GM23338 (cell line): ENCODE measurements at regions not wholly inside any gene's neighbourhood (a gene's known extent, or its start where the extent isn't known, plus 50 kb on each side); places are given as distances from the start of the nearest gene placed in this dataset.

Experiments
- ATAC-seq: fragments of 200-7000 bp; cut with Tn5 transposase; 3 replicates; pipeline ENCODE4 v1.9.1; 2020
- DNase-seq: peaks from one replicate; pipeline ENCODE4 v3.0.0-alpha.2; 2015; ENCODE audit warnings: low spot score
- H2AFZ ChIP-seq: fragments of 200-600 bp; sonication (generic); 2 replicates; pipeline ENCODE4 v1.8.0; 2016; ENCODE audit warnings: antibody characterized with exemption, mild to moderate bottlenecking, moderate library complexity
- H3F3A ChIP-seq: fragments of 200-600 bp; sonication (generic); replicated peaks from 2 replicates; pipeline ENCODE4 v1.8.0; 2017; ENCODE audit warnings: antibody characterized with exemption, mixed run types, low read depth
- H3K27ac ChIP-seq: fragments of 200-600 bp; sonication (generic); 2 replicates; pipeline ENCODE4 v1.6.1; 2016; ENCODE audit warnings: low read depth
- H3K27me3 ChIP-seq: fragments of 200-600 bp; sonication (generic); 2 replicates; pipeline ENCODE4 v1.8.0; 2016; ENCODE audit warnings: mild to moderate bottlenecking, mixed run types, moderate library complexity; ENCODE audit not compliant: insufficient read depth
- H3K36me3 ChIP-seq: fragments of 200-600 bp; sonication (generic); 2 replicates; pipeline ENCODE4 v1.8.0; 2016; ENCODE audit warnings: mild to moderate bottlenecking; ENCODE audit not compliant: insufficient read depth
- H3K4me1 ChIP-seq: fragments of 200-600 bp; sonication (generic); 2 replicates; pipeline ENCODE4 v1.8.0; 2016; ENCODE audit warnings: mild to moderate bottlenecking, moderate library complexity; ENCODE audit not compliant: insufficient read depth
- H3K4me2 ChIP-seq: fragments of 200-600 bp; sonication (generic); 2 replicates; pipeline ENCODE4 v1.7.1; 2017; ENCODE audit warnings: mixed run types
- H3K4me3 ChIP-seq: fragments of 200-600 bp; sonication (generic); 2 replicates; pipeline ENCODE4 v1.6.1; 2016; ENCODE audit warnings: mixed run types
- H3K79me2 ChIP-seq: fragments of 200-600 bp; sonication (generic); replicated peaks from 2 replicates; pipeline ENCODE4 v1.8.0; 2017; ENCODE audit warnings: mild to moderate bottlenecking; ENCODE audit not compliant: insufficient read depth
- H3K9me2 ChIP-seq: fragments of 200-600 bp; sonication (generic); 2 replicates; pipeline ENCODE4 v1.8.0; 2017; ENCODE audit not compliant: insufficient read depth
- H4K20me1 ChIP-seq: fragments of 200-600 bp; sonication (generic); replicated peaks from 2 replicates; pipeline ENCODE4 v1.8.0; 2017; ENCODE audit warnings: mild to moderate bottlenecking; ENCODE audit not compliant: insufficient read depth
- H3K27ac Mint-ChIP-seq: 2 replicates; pipeline ENCODE4 v1.8.0; 2020; ENCODE audit warnings: inconsistent platforms, mild to moderate bottlenecking, moderate library complexity, mixed read lengths
- H3K27me3 Mint-ChIP-seq: 3 replicates; pipeline ENCODE4 v1.8.0; 2022; ENCODE audit warnings: low read depth, mild to moderate bottlenecking, moderate library complexity, mixed read lengths, inconsistent platforms; ENCODE audit not compliant: insufficient read depth, poor library complexity
- H3K36me3 Mint-ChIP-seq: 3 replicates; pipeline ENCODE4 v1.8.0; 2021; ENCODE audit warnings: low read depth, mild to moderate bottlenecking, inconsistent platforms, moderate library complexity, mixed read lengths
- H3K4me1 Mint-ChIP-seq: 3 replicates; pipeline ENCODE4 v1.8.0; 2020; ENCODE audit warnings: mild to moderate bottlenecking, inconsistent platforms, mixed read lengths
- H3K4me3 Mint-ChIP-seq: 3 replicates; pipeline ENCODE4 v1.8.0; 2021; ENCODE audit warnings: moderate library complexity, mild to moderate bottlenecking, inconsistent platforms, mixed read lengths
- H3K9me3 Mint-ChIP-seq: 3 replicates; pipeline ENCODE4 v1.8.0; 2020; ENCODE audit warnings: moderate library complexity, mild to moderate bottlenecking, inconsistent platforms, mixed read lengths
- CREB1 ChIP-seq: fragments of 250-450 bp; sonication (Bioruptor Pico); IDR thresholded peaks from 2 replicates; pipeline ENCODE4 v1.5.0; 2020; ENCODE audit warnings: low read depth, mild to moderate bottlenecking, moderate library complexity
- EZH2 ChIP-seq: fragments of 200-600 bp; sonication (generic); IDR thresholded peaks from one replicate; pipeline ENCODE4 v1.8.0; 2017; ENCODE audit warnings: antibody characterized with exemption, mild to moderate bottlenecking, low read depth; ENCODE audit not compliant: unreplicated experiment
- EZH2phosphoT487 ChIP-seq: fragments of 200-600 bp; sonication (generic); IDR thresholded peaks from one replicate; pipeline ENCODE4 v1.8.1; 2018; ENCODE audit warnings: antibody characterized with exemption; ENCODE audit not compliant: unreplicated experiment
- JUNB ChIP-seq: IDR thresholded peaks from one replicate; pipeline ENCODE4 v1.6.1; 2016; ENCODE audit warnings: antibody characterized with exemption; ENCODE audit not compliant: unreplicated experiment
- NANOG ChIP-seq: IDR thresholded peaks from 2 replicates; pipeline ENCODE4 v1.6.1; 2016; ENCODE audit warnings: antibody characterized with exemption, borderline replicate concordance
- POLR2AphosphoS5 ChIP-seq: IDR thresholded peaks from 2 replicates; pipeline ENCODE4 v1.6.1; 2016; ENCODE audit warnings: antibody characterized with exemption, low read depth
- STAT1 ChIP-seq: IDR thresholded peaks from one replicate; pipeline ENCODE4 v1.6.1; 2016; ENCODE audit warnings: antibody characterized with exemption; ENCODE audit not compliant: unreplicated experiment
- ZNF114 ChIP-seq: fragments of 250-450 bp; sonication (Bioruptor Pico); IDR thresholded peaks from 2 replicates; pipeline ENCODE4 v1.5.0; 2020; ENCODE audit warnings: mild to moderate bottlenecking, moderate library complexity
- ZNF331 ChIP-seq: fragments of 250-450 bp; sonication (Bioruptor Pico); IDR thresholded peaks from 2 replicates; pipeline ENCODE4 v1.5.0; 2020; ENCODE audit warnings: low read depth, mild to moderate bottlenecking, moderate library complexity
- TF ChIP-seq, protein P1 (sequence below), 2 experiments: fragments of 200-600 bp in 1 of 2; sonication (generic) in 1 of 2; conservative IDR thresholded peaks; 2 replicates each; pipeline versions ENCODE4 v1.5.1 to v1.6.1; 2016 to 2017; ENCODE audit warnings: antibody characterized with exemption in 2 of 2, low read depth in 2 of 2, mild to moderate bottlenecking in 2 of 2, moderate library complexity in 1 of 2
- TF ChIP-seq, protein P2 (sequence below): fragments of 250-450 bp; sonication (Bioruptor Pico); IDR thresholded peaks from 2 replicates; pipeline ENCODE4 v1.5.0; 2020; ENCODE audit warnings: mild to moderate bottlenecking, moderate library complexity

DNA sequence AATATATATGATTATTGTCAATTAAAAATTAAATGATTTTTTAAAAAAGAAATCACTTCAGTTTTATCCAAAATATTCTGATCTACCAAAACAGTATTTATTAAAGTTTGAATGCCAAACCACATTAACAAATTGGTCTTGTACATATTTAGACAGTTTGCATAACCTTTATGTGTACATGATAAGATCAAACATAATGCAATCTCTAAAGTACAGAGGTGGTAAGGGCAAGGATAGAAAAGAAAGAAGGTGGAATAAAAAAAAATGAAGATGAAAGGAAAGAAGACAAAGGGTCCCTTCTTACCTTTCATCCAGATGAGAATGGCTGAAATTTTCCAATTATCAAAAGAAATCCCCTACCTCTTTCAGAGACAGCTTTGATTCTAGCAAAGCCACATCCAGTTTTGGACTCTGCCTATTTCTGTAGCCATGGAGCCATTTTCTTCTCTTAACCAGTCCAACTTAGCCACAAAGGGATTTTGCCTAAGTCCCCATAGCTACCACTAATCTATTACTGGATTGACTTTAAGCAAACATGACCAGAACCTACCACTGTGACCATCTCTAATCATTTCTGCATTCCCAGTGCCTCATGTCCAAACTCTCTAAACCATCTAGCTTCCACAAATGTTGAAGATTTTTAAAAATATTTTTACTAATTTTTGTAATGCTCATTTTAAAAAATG, 133.3 kb upstream of the TRPM3 start (continued):
- no peak for TF ChIP-seq STAT1

GRCh38 chr9:71253011-71253410, 131.6 kb upstream of the TRPM3 start:
- Histone ChIP-seq H3K79me2 (no peaks in the 10 kb centered on the region), H3K36me3 (no peaks in the 10 kb centered on the region), H2AFZ (no peak overlapping the region), H4K20me1 (no peaks in the 10 kb centered on the region), H3F3A (no peaks in the 10 kb centered on the region), H3K4me2 (no peak overlapping the region), H3K27ac (no peak overlapping the region), H3K4me3 (no peak overlapping the region), H3K4me1 (peaks cover 16% of the 10 kb centered on the region), H3K27me3 (no peaks in the 10 kb centered on the region), H3K9me2 (no peaks in the 10 kb centered on the region)
- H3K27ac Mint-ChIP-seq, result no peak overlapping the region
- ATAC-seq (no peak), DNase-seq (no peak)
- H3K4me1 Mint-ChIP-seq, result peaks cover 15% of the 10 kb centered on the region
- H3K36me3 Mint-ChIP-seq, result no peaks in the 10 kb centered on the region
- no peaks in the 10 kb centered on the region for H3K27me3 Mint-ChIP-seq
- H3K9me3 Mint-ChIP-seq, result no peaks in the 10 kb centered on the region
- TF ChIP-seq EZH2 (no peak), JUNB (no peak), CREB1 (CRISPR knock-in tag) (no peak), NANOG (no peak)
- H3K4me3 Mint-ChIP-seq, result no peak overlapping the region

DNA sequence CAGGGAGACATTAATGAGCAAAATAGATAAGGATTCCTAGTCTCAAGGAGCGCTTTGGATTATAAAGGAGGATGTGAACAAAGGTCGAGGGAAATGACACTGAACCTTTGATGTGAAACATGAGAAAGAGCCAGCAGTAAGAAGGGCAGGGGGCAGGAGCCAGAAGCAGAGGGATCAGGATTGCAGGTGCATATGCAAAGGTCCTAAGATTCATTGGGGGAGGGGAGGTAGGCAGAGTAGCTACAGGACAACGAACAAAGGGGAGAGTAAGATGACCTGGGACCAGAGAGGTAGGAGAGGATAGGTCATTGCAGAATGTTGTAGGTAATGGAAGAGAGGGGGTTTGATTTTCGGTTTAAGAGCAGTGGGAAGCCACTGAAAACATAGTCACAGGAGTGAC, 129.2 kb upstream of the TRPM3 start:
- Histone ChIP-seq H3K4me2 (peak overlapping the region; percentile 36), H3K27ac (no peak overlapping the region; the same call in 1 of the 2 replicates), H3K36me3 (no peaks in the 10 kb centered on the region), H3K79me2 (no peaks in the 10 kb centered on the region), H3K4me3 (0 out of 2 replicates have a peak overlapping the region, but pooled peaks have one; percentile 3), H2AFZ (no peak overlapping the region), H3K27me3 (no peaks in the 10 kb centered on the region), H3K9me2 (no peaks in the 10 kb centered on the region), H4K20me1 (no peaks in the 10 kb centered on the region), H3F3A (no peaks in the 10 kb centered on the region), H3K4me1 (peaks cover 27% of the 10 kb centered on the region)
- peak; percentile 99 for ATAC-seq
- Mint-ChIP-seq H3K27ac (peak overlapping the region; percentile 87), H3K9me3 (no peaks in the 10 kb centered on the region), H3K27me3 (peaks cover 2% of the 10 kb centered on the region), H3K4me1 (peaks cover 27% of the 10 kb centered on the region), H3K4me3 (peak overlapping the region; percentile 27; the same call in 1 of the 3 replicates), H3K36me3 (no peaks in the 10 kb centered on the region)
- DNase-seq, result peak; percentile 92
- TF ChIP-seq, protein P1, sequence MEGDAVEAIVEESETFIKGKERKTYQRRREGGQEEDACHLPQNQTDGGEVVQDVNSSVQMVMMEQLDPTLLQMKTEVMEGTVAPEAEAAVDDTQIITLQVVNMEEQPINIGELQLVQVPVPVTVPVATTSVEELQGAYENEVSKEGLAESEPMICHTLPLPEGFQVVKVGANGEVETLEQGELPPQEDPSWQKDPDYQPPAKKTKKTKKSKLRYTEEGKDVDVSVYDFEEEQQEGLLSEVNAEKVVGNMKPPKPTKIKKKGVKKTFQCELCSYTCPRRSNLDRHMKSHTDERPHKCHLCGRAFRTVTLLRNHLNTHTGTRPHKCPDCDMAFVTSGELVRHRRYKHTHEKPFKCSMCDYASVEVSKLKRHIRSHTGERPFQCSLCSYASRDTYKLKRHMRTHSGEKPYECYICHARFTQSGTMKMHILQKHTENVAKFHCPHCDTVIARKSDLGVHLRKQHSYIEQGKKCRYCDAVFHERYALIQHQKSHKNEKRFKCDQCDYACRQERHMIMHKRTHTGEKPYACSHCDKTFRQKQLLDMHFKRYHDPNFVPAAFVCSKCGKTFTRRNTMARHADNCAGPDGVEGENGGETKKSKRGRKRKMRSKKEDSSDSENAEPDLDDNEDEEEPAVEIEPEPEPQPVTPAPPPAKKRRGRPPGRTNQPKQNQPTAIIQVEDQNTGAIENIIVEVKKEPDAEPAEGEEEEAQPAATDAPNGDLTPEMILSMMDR (conservative IDR thresholded peaks at IDR 0.05; ENCODE audit: low read depth in 2 of 2), result 0 out of 4 replicates have a peak, but pooled peaks of 1 of the 2 experiments have one; percentile 8
- TF ChIP-seq ZNF331 (CRISPR knock-in tag) (no peak), EZH2phosphoT487 (no peak), JUNB (no peak), ZNF114 (no peak), EZH2 (no peak), CREB1 (CRISPR knock-in tag) (0 out of 2 replicates have a peak, but pooled peaks have one; percentile 23), NANOG (no peak), POLR2AphosphoS5 (no peak)
- TF ChIP-seq, protein P2, sequence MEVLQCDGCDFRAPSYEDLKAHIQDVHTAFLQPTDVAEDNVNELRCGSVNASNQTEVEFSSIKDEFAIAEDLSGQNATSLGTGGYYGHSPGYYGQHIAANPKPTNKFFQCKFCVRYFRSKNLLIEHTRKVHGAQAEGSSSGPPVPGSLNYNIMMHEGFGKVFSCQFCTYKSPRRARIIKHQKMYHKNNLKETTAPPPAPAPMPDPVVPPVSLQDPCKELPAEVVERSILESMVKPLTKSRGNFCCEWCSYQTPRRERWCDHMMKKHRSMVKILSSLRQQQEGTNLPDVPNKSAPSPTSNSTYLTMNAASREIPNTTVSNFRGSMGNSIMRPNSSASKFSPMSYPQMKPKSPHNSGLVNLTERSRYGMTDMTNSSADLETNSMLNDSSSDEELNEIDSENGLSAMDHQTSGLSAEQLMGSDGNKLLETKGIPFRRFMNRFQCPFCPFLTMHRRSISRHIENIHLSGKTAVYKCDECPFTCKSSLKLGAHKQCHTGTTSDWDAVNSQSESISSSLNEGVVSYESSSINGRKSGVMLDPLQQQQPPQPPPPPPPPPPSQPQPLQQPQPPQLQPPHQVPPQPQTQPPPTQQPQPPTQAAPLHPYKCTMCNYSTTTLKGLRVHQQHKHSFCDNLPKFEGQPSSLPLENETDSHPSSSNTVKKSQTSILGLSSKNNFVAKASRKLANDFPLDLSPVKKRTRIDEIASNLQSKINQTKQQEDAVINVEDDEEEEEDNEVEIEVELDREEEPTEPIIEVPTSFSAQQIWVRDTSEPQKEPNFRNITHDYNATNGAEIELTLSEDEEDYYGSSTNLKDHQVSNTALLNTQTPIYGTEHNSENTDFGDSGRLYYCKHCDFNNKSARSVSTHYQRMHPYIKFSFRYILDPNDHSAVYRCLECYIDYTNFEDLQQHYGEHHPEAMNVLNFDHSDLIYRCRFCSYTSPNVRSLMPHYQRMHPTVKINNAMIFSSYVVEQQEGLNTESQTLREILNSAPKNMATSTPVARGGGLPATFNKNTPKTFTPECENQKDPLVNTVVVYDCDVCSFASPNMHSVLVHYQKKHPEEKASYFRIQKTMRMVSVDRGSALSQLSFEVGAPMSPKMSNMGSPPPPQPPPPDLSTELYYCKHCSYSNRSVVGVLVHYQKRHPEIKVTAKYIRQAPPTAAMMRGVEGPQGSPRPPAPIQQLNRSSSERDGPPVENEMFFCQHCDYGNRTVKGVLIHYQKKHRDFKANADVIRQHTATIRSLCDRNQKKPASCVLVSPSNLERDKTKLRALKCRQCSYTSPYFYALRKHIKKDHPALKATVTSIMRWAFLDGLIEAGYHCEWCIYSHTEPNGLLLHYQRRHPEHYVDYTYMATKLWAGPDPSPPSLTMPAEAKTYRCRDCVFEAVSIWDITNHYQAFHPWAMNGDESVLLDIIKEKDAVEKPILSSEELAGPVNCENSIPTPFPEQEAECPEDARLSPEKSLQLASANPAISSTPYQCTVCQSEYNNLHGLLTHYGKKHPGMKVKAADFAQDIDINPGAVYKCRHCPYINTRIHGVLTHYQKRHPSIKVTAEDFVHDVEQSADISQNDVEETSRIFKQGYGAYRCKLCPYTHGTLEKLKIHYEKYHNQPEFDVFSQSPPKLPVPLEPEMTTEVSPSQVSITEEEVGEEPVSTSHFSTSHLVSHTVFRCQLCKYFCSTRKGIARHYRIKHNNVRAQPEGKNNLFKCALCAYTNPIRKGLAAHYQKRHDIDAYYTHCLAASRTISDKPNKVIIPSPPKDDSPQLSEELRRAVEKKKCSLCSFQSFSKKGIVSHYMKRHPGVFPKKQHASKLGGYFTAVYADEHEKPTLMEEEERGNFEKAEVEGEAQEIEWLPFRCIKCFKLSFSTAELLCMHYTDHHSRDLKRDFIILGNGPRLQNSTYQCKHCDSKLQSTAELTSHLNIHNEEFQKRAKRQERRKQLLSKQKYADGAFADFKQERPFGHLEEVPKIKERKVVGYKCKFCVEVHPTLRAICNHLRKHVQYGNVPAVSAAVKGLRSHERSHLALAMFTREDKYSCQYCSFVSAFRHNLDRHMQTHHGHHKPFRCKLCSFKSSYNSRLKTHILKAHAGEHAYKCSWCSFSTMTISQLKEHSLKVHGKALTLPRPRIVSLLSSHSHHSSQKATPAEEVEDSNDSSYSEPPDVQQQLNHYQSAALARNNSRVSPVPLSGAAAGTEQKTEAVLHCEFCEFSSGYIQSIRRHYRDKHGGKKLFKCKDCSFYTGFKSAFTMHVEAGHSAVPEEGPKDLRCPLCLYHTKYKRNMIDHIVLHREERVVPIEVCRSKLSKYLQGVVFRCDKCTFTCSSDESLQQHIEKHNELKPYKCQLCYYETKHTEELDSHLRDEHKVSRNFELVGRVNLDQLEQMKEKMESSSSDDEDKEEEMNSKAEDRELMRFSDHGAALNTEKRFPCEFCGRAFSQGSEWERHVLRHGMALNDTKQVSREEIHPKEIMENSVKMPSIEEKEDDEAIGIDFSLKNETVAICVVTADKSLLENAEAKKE (CRISPR knock-in tag), result peak; percentile 98
